Activated B cell treated with CpG ODN at 0.5 μM for 24 hours (primary cell): ENCODE measurements at regions not wholly inside any gene's neighbourhood (a gene's known extent, or its start where the extent isn't known, plus 50 kb on each side); places are given as distances from the start of the nearest gene placed in this dataset.
"Not testable (repeated sequence)": the region's sequence is repeated elsewhere in the genome, so short reads cannot be mapped to it uniquely, and the experiment has no call there.

Source experiments
- ATAC-seq: fragments of 200-7000 bp; cut with Tn5 transposase; one replicate; pipeline ENCODE4 v1.10.0; 2021; ENCODE audit warnings: low read depth, mild to moderate bottlenecking, moderate library complexity
- CTCF ChIA-PET: fragments of 350-600 bp; sonication (Branson Sonifier 250); formaldehyde crosslinking; loops from one replicate; lab custom pipeline; 2021; ENCODE audit warnings: antibody characterized with exemption; lab: Charles Lee
- POLR2A ChIA-PET: fragments of 350-600 bp; sonication (Branson Sonifier 250); formaldehyde crosslinking; loops from one replicate; lab custom pipeline; 2021; ENCODE audit warnings: antibody characterized with exemption; lab: Charles Lee
- DNase-seq: peaks from one replicate; pipeline ENCODE4 v3.0.0; 2022
- H3K27ac Mint-ChIP-seq: one replicate; pipeline ENCODE4 v1.8.0; 2020; ENCODE audit warnings: mixed read lengths
- H3K27me3 Mint-ChIP-seq: one replicate; pipeline ENCODE4 v1.8.0; 2021; ENCODE audit warnings: mixed read lengths
- H3K36me3 Mint-ChIP-seq: one replicate; pipeline ENCODE4 v1.8.0; 2021; ENCODE audit warnings: low read depth, mixed read lengths
- H3K4me1 Mint-ChIP-seq: one replicate; pipeline ENCODE4 v1.8.0; 2021; ENCODE audit warnings: mixed read lengths
- H3K4me3 Mint-ChIP-seq: one replicate; pipeline ENCODE4 v1.8.0; 2020; ENCODE audit warnings: mild to moderate bottlenecking, mixed read lengths
- H3K9me3 Mint-ChIP-seq: one replicate; pipeline ENCODE4 v1.8.0; 2020; ENCODE audit warnings: mixed read lengths
- CTCF ChIP-seq: fragments of 200-600 bp; IDR thresholded peaks from one replicate; pipeline ENCODE4 v1.8.0; 2022; ENCODE audit warnings: antibody characterized with exemption, mild to moderate bottlenecking
- intact Hi-C: fragments of 100-400 bp; cut with micrococcal nuclease; formaldehyde crosslinking; loops from one replicate; pipeline ENCODE4 v1.15.1; 2024

- Mint-ChIP-seq H3K36me3 (no peaks in the 10 kb centered on the region), H3K4me1 (no peaks in the 10 kb centered on the region), H3K4me3 (no peak overlapping the region), H3K9me3 (no peaks in the 10 kb centered on the region), H3K27ac (no peak overlapping the region), H3K27me3 (peaks cover 2% of the 10 kb centered on the region)
- intact Hi-C loops: no loop called here
- POLR2A ChIA-PET: no interaction called here
- no peak for TF ChIP-seq CTCF
- ATAC-seq: no peak
- DNase-seq: no peak
- CTCF ChIA-PET: no interaction called here
Measured at GRCh38 chr18:60182223-60182622, 190.4 kb downstream of the MC4R start.

GRCh38 chr18:60180671-60181070 is 191.9 kb downstream of the MC4R start:
- no peak for ATAC-seq
- no peak overlapping the region for H3K27ac Mint-ChIP-seq
- no peak overlapping the region for H3K4me3 Mint-ChIP-seq
- intact Hi-C loops: no loop called here
- no peak for TF ChIP-seq CTCF
- no peaks in the 10 kb centered on the region for H3K4me1 Mint-ChIP-seq
- ChIA-PET POLR2A (no interaction called here), CTCF (no interaction called here)
- DNase-seq: no peak
- H3K9me3 Mint-ChIP-seq: no peaks in the 10 kb centered on the region
- H3K36me3 Mint-ChIP-seq: no peaks in the 10 kb centered on the region
- peaks cover 2% of the 10 kb centered on the region for H3K27me3 Mint-ChIP-seq

DNA sequence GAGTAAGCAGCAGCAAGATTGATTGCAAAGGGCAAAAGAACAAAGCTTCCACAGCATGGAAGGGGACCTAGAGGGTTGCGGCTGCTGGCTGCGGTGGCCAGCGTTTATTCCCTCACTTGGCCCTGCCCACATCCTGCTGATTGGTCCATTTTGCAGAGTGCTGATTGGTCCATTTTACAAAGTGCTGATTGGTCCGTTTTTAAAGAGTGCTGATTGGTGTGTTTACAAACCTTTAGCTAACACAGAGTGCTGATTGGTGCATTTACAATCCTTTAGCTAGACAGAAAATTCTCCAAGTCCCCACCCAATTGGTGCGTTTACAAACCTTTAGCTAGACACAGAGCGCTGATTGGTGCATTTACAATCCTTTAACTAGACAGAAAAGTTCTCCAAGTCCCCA is 194.4 kb downstream of the MC4R start:
- H3K27me3 Mint-ChIP-seq, CTCF ChIA-PET, H3K4me1 Mint-ChIP-seq, DNase-seq, H3K9me3 Mint-ChIP-seq, H3K27ac Mint-ChIP-seq, H3K4me3 Mint-ChIP-seq, ATAC-seq, intact Hi-C loops, H3K36me3 Mint-ChIP-seq, POLR2A ChIA-PET: not testable (repeated sequence)

GRCh38 chr18:60176259-60176658 is 196.3 kb downstream of the MC4R start:
- H3K27me3 Mint-ChIP-seq: no peaks in the 10 kb centered on the region
- ATAC-seq: no peak

GRCh38 chr18:60174832-60175231 is 197.7 kb downstream of the MC4R start:
- POLR2A ChIA-PET: no interaction called here
- no peak for TF ChIP-seq CTCF
- CTCF ChIA-PET: no interaction called here
- intact Hi-C loops: no loop called here
- H3K27me3 Mint-ChIP-seq: no peaks in the 10 kb centered on the region
- ATAC-seq (no peak), DNase-seq (no peak)
- H3K4me3 Mint-ChIP-seq: no peak overlapping the region
- H3K4me1 Mint-ChIP-seq: no peaks in the 10 kb centered on the region
- no peaks in the 10 kb centered on the region for H3K9me3 Mint-ChIP-seq
- no peaks in the 10 kb centered on the region for H3K36me3 Mint-ChIP-seq
- no peak overlapping the region for H3K27ac Mint-ChIP-seq

More at GRCh38 chr18:60176259-60176658, 196.3 kb downstream of the MC4R start:
- no peak overlapping the region for H3K27ac Mint-ChIP-seq
- no peak for DNase-seq
- no peak for TF ChIP-seq CTCF
- intact Hi-C loops: no loop called here
- H3K4me3 Mint-ChIP-seq: no peak overlapping the region
- no peaks in the 10 kb centered on the region for H3K9me3 Mint-ChIP-seq
- ChIA-PET CTCF (no interaction called here), POLR2A (no interaction called here)
- no peaks in the 10 kb centered on the region for H3K36me3 Mint-ChIP-seq
- no peaks in the 10 kb centered on the region for H3K4me1 Mint-ChIP-seq

GRCh38 chr18:60172030-60172429 is 200.5 kb downstream of the MC4R start:
- CTCF ChIA-PET: no interaction called here
- ATAC-seq: no peak
- POLR2A ChIA-PET: no interaction called here

More at GRCh38 chr18:60172030-60172429, 200.5 kb downstream of the MC4R start:
- no peak overlapping the region for H3K27ac Mint-ChIP-seq
- no peak for DNase-seq
- intact Hi-C loops: no loop called here
- H3K9me3 Mint-ChIP-seq: no peaks in the 10 kb centered on the region
- no peak overlapping the region for H3K4me3 Mint-ChIP-seq
- TF ChIP-seq CTCF: no peak
- H3K27me3 Mint-ChIP-seq: no peaks in the 10 kb centered on the region
- no peaks in the 10 kb centered on the region for H3K36me3 Mint-ChIP-seq
- no peaks in the 10 kb centered on the region for H3K4me1 Mint-ChIP-seq
